ENCODE measurements at regions not wholly inside any gene's neighbourhood (a gene's known extent, or its start where the extent isn't known, plus 50 kb on each side); places are given as distances from the start of the nearest gene placed in this dataset.

GRCh38 chr16:51641191-51641765 is 490.2 kb upstream of the SALL1 start:
- Mint-ChIP-seq H3K36me3 (ENCODE audit: low read depth) (no peaks in the 10 kb centered on the region), H3K9me3 (peaks cover 7% of the 10 kb centered on the region), H3K27ac (no peak overlapping the region), H3K4me3 (no peak overlapping the region), H3K4me1 (ENCODE audit: low read depth) (no peaks in the 10 kb centered on the region), H3K27me3 (no peaks in the 10 kb centered on the region)
- ChIA-PET POLR2A (no interaction called here), CTCF (no interaction called here)
- Histone ChIP-seq H3K9me3 (ENCODE audit: control insufficient read depth in 1 of 2, insufficient read depth in 1 of 2, low read length in 2 of 2) (peaks cover 0 to 14% of the 10 kb centered on the region in 2 experiments), H3K36me3 (ENCODE audit: insufficient read depth, low read length) (no peaks in the 10 kb centered on the region), H3K4me1 (ENCODE audit: insufficient read depth, low read length) (no peaks in the 10 kb centered on the region), H3K27ac (ENCODE audit: low read depth in 1 of 2, low read length in 2 of 2) (no peak overlapping the region), H3K4me3 (ENCODE audit: low read length) (no peak overlapping the region), H3K27me3 (ENCODE audit: control insufficient read depth in 1 of 2, insufficient read depth in 2 of 2, low read length in 2 of 2) (no peaks in the 10 kb centered on the region)
- intact Hi-C loops (cut with DNase I, micrococcal nuclease), result no loop called here
- DNase-seq (no peak), ATAC-seq (ENCODE audit: poor library complexity) (no peak)
- TF ChIP-seq CTCF (IDR thresholded peaks at IDR 0.05), result no peak

GRCh38 chr16:51640196-51640595 is 489.1 kb upstream of the SALL1 start:
- H3K36me3 ChIP-seq (ENCODE audit: insufficient read depth, low read length), result no peaks in the 10 kb centered on the region
- no peak overlapping the region for H3K27ac ChIP-seq (ENCODE audit: low read depth in 1 of 2, low read length in 2 of 2)
- intact Hi-C loops (cut with DNase I, micrococcal nuclease), result no loop called here
- peaks cover 12% of the 10 kb centered on the region for H3K9me3 Mint-ChIP-seq
- ATAC-seq (ENCODE audit: poor library complexity) (no peak), DNase-seq (no peak)
- no peaks in the 10 kb centered on the region for H3K27me3 ChIP-seq (ENCODE audit: control insufficient read depth in 1 of 2, insufficient read depth in 2 of 2, low read length in 2 of 2)
- ChIA-PET CTCF (no interaction called here), POLR2A (no interaction called here)
- H3K4me1 Mint-ChIP-seq (ENCODE audit: low read depth), result no peaks in the 10 kb centered on the region
- H3K4me1 ChIP-seq (ENCODE audit: insufficient read depth, low read length), result no peaks in the 10 kb centered on the region
- no peak overlapping the region for H3K4me3 ChIP-seq (ENCODE audit: low read length)
- no peaks in the 10 kb centered on the region for H3K36me3 Mint-ChIP-seq (ENCODE audit: low read depth)
- no peaks in the 10 kb centered on the region for H3K27me3 Mint-ChIP-seq
- H3K4me3 Mint-ChIP-seq, result no peak overlapping the region
- H3K27ac Mint-ChIP-seq, result no peak overlapping the region
- TF ChIP-seq CTCF (IDR thresholded peaks at IDR 0.05), result no peak
- H3K9me3 ChIP-seq (ENCODE audit: control insufficient read depth in 1 of 2, insufficient read depth in 1 of 2, low read length in 2 of 2), result peaks cover 0 to 19% of the 10 kb centered on the region in 2 experiments

GRCh38 chr16:51638339-51639135 is 487.5 kb upstream of the SALL1 start:
- Histone ChIP-seq H3K9me3 (ENCODE audit: control insufficient read depth in 1 of 2, insufficient read depth in 1 of 2, low read length in 2 of 2) (peaks cover 0 to 19% of the 10 kb centered on the region in 2 experiments), H3K36me3 (ENCODE audit: insufficient read depth, low read length) (no peaks in the 10 kb centered on the region), H3K4me1 (ENCODE audit: insufficient read depth, low read length) (no peaks in the 10 kb centered on the region), H3K27me3 (ENCODE audit: control insufficient read depth in 1 of 2, insufficient read depth in 2 of 2, low read length in 2 of 2) (no peaks in the 10 kb centered on the region), H3K4me3 (ENCODE audit: low read length) (no peak overlapping the region), H3K27ac (ENCODE audit: low read depth in 1 of 2, low read length in 2 of 2) (no peak overlapping the region)
- DNase-seq, result no peak
- no peak overlapping the region for H3K4me3 Mint-ChIP-seq
- no peaks in the 10 kb centered on the region for H3K4me1 Mint-ChIP-seq (ENCODE audit: low read depth)
- CTCF ChIA-PET, result interaction anchor here (0.5 kb wide), 1 partner anchor 38 kb away, joined by 3 read pairs; no protein-coding TSS in a partner anchor
- no peak for TF ChIP-seq CTCF (IDR thresholded peaks at IDR 0.05)
- intact Hi-C loops (cut with DNase I, micrococcal nuclease), result no loop called here
- no peak overlapping the region for H3K27ac Mint-ChIP-seq
- H3K27me3 Mint-ChIP-seq, result no peaks in the 10 kb centered on the region
- POLR2A ChIA-PET, result no interaction called here
- H3K9me3 Mint-ChIP-seq, result peaks cover 15% of the 10 kb centered on the region
- ATAC-seq (ENCODE audit: poor library complexity), result no peak
- no peaks in the 10 kb centered on the region for H3K36me3 Mint-ChIP-seq (ENCODE audit: low read depth)
